GM12872 (cell line): ENCODE measurements at regions not wholly inside any gene's neighbourhood (a gene's known extent, or its start where the extent isn't known, plus 50 kb on each side); places are given as distances from the start of the nearest gene placed in this dataset.

Source experiments
- CTCF ChIP-seq: IDR thresholded peaks from 3 replicates; pipeline ENCODE4 v1.5.1; 2011; ENCODE audit warnings: low read depth, mild to moderate bottlenecking, low read length, moderate library complexity; ENCODE audit not compliant: insufficient read depth

GRCh38 chr1:218547957-218548730 is 203.0 kb downstream of the TGFB2 start:
- TF ChIP-seq CTCF: no peak

- no peak for TF ChIP-seq CTCF
These were observed 203.6 kb downstream of the TGFB2 start for GRCh38 chr1:218548764-218549163.

- no peak for TF ChIP-seq CTCF
These were observed 208.1 kb downstream of the TGFB2 start for GRCh38 chr1:218553197-218553596.

GRCh38 chr1:218556016-218556415 is 210.9 kb downstream of the TGFB2 start:
- TF ChIP-seq CTCF: no peak

- TF ChIP-seq CTCF: no peak
These were observed 212.6 kb downstream of the TGFB2 start for GRCh38 chr1:218557731-218558130.

GRCh38 chr1:218558271-218558810 is 213.2 kb downstream of the TGFB2 start:
- no peak for TF ChIP-seq CTCF

- no peak for TF ChIP-seq CTCF
These were observed 220.2 kb downstream of the TGFB2 start for GRCh38 chr1:218565377-218565776.
